ENCODE measurements at regions not wholly inside any gene's neighbourhood (a gene's known extent, or its start where the extent isn't known, plus 50 kb on each side); places are given as distances from the start of the nearest gene placed in this dataset.

DNA sequence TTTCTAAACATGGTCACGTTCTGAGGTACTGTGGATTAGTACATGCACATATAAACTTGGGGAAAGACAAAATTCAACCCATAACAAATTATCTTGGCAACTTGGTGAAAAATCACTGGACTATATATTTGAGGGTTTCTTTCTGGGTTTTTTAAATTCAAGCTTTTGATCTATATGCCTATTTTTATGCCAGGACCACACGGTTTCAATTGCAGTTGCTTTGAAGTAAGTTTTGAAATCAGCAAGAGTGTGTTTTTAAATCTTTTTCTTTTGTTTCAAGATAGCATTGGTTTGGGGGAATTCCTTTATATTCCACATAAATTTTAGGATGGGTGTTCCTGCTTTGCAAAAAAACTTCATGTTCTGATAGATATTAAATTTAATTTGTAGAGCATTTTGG is 406.4 kb upstream of the VWC2 start:
- TF ChIP-seq, protein P1, sequence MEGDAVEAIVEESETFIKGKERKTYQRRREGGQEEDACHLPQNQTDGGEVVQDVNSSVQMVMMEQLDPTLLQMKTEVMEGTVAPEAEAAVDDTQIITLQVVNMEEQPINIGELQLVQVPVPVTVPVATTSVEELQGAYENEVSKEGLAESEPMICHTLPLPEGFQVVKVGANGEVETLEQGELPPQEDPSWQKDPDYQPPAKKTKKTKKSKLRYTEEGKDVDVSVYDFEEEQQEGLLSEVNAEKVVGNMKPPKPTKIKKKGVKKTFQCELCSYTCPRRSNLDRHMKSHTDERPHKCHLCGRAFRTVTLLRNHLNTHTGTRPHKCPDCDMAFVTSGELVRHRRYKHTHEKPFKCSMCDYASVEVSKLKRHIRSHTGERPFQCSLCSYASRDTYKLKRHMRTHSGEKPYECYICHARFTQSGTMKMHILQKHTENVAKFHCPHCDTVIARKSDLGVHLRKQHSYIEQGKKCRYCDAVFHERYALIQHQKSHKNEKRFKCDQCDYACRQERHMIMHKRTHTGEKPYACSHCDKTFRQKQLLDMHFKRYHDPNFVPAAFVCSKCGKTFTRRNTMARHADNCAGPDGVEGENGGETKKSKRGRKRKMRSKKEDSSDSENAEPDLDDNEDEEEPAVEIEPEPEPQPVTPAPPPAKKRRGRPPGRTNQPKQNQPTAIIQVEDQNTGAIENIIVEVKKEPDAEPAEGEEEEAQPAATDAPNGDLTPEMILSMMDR (IDR thresholded peaks at IDR 0.05; ENCODE audit: low read depth, low read length) = no peak
- TF ChIP-seq POLR2A (IDR thresholded peaks at IDR 0.05; ENCODE audit: extremely low read depth, insufficient read length) = no peak
- TF ChIP-seq, protein P2, sequence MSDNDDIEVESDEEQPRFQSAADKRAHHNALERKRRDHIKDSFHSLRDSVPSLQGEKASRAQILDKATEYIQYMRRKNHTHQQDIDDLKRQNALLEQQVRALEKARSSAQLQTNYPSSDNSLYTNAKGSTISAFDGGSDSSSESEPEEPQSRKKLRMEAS (IDR thresholded peaks at IDR 0.05; ENCODE audit: low read depth, low read length) = no peak
